ENCODE measurements at regions not wholly inside any gene's neighbourhood (a gene's known extent, or its start where the extent isn't known, plus 50 kb on each side); places are given as distances from the start of the nearest gene placed in this dataset.

DNA sequence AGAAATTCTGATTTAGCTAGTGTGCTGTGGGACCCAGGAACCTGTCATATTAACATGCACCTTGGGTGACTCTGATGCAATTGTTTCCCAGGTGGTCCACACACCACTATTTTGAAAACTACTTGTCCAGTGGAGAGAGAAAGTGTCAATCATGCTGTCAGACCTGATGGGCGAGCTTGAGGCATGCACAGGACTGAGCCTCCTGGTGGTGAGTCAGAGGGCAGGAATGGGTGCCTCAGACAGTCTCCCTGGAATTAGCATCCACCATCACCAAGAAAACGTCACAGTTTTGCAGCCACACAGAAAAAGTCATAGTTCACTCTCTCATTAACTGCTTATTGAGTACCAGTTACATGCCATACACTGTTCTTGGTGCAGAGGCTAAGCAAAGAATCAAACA, 181.8 kb upstream of the MAOA start:
- TF ChIP-seq, protein P1, sequence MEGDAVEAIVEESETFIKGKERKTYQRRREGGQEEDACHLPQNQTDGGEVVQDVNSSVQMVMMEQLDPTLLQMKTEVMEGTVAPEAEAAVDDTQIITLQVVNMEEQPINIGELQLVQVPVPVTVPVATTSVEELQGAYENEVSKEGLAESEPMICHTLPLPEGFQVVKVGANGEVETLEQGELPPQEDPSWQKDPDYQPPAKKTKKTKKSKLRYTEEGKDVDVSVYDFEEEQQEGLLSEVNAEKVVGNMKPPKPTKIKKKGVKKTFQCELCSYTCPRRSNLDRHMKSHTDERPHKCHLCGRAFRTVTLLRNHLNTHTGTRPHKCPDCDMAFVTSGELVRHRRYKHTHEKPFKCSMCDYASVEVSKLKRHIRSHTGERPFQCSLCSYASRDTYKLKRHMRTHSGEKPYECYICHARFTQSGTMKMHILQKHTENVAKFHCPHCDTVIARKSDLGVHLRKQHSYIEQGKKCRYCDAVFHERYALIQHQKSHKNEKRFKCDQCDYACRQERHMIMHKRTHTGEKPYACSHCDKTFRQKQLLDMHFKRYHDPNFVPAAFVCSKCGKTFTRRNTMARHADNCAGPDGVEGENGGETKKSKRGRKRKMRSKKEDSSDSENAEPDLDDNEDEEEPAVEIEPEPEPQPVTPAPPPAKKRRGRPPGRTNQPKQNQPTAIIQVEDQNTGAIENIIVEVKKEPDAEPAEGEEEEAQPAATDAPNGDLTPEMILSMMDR (IDR thresholded peaks at IDR 0.05; ENCODE audit: low read depth, low read length) = no peak
- no peak for TF ChIP-seq EZH2phosphoT487 (IDR thresholded peaks at IDR 0.05; ENCODE audit: low read depth)
